BE2C (cell line): ENCODE measurements at regions not wholly inside any gene's neighbourhood (a gene's known extent, or its start where the extent isn't known, plus 50 kb on each side); places are given as distances from the start of the nearest gene placed in this dataset.
"Not testable (repeated sequence)": the region's sequence is repeated elsewhere in the genome, so short reads cannot be mapped to it uniquely, and the experiment has no call there.

Experiments
- DNase-seq: peaks from one replicate; pipeline ENCODE4 v3.0.0-alpha.2; 2020
- H3K27me3 ChIP-seq: fragments of 250-450 bp; sonication (Bioruptor Pico); 2 replicates; pipeline ENCODE4 v1.5.1; 2020; ENCODE audit warnings: mild to moderate bottlenecking
- H3K36me3 ChIP-seq: fragments of 250-450 bp; sonication (Bioruptor Pico); 2 replicates; pipeline ENCODE4 v1.5.1; 2020; ENCODE audit warnings: mild to moderate bottlenecking
- H3K4me1 ChIP-seq: fragments of 250-450 bp; sonication (Bioruptor Pico); 2 replicates; pipeline ENCODE4 v1.5.1; 2020
- H3K4me3 ChIP-seq: 2 replicates; pipeline ENCODE4 v1.5.1; 2011; ENCODE audit warnings: low read depth, low read length
- H3K9me3 ChIP-seq: fragments of 250-450 bp; sonication (Bioruptor Pico); 2 replicates; pipeline ENCODE4 v1.5.1; 2020
- TF ChIP-seq, protein P1 (sequence below): IDR thresholded peaks from 2 replicates; pipeline ENCODE4 v1.5.1; 2012; ENCODE audit warnings: mild to moderate bottlenecking, low read depth, low read length

DNA sequence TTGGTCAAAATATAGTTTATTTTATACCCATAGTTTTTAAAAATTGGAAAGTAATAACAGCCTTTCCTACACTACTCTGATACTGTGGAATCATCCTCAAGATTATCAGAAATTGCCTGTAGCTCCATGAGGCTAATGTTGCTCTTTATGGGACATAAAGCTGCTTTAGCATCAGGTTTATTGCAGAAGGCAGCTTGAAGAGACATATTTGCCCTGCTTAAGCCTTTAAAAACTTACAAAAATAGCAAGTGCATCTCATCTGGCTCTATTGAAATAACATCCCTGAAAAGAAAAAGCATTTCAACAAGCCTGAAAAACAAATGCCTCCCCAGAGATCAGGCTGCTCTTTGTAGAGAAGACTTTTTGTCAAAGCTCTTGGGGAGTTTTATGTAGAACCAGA lies 142.9 kb upstream of the MON1B start:
- H3K4me1 ChIP-seq: no peaks in the 10 kb centered on the region
- no peak for DNase-seq
- no peaks in the 10 kb centered on the region for H3K36me3 ChIP-seq
- H3K4me3 ChIP-seq: no peak overlapping the region
- H3K27me3 ChIP-seq: no peaks in the 10 kb centered on the region
- H3K9me3 ChIP-seq: no peaks in the 10 kb centered on the region
- TF ChIP-seq, protein P1, sequence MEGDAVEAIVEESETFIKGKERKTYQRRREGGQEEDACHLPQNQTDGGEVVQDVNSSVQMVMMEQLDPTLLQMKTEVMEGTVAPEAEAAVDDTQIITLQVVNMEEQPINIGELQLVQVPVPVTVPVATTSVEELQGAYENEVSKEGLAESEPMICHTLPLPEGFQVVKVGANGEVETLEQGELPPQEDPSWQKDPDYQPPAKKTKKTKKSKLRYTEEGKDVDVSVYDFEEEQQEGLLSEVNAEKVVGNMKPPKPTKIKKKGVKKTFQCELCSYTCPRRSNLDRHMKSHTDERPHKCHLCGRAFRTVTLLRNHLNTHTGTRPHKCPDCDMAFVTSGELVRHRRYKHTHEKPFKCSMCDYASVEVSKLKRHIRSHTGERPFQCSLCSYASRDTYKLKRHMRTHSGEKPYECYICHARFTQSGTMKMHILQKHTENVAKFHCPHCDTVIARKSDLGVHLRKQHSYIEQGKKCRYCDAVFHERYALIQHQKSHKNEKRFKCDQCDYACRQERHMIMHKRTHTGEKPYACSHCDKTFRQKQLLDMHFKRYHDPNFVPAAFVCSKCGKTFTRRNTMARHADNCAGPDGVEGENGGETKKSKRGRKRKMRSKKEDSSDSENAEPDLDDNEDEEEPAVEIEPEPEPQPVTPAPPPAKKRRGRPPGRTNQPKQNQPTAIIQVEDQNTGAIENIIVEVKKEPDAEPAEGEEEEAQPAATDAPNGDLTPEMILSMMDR: no peak

DNA sequence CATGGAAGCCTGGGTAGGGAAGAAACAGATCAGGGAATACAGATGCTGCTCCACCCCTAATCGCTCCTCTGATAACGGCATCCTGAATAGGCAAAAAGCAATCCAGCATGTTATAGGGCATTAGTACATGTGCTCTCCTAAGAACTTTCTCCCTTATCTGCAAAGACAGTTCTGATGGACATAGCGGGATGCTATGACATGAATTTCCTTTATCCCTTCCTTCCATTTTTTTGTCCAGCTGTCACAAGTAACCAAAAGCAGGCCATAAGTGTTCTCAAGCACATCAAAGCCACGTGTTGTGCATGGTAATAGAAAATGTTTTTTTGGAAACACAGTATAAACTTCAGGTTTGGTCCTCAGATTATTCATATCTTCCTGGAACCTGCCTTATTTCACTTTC lies 141.4 kb upstream of the MON1B start:
- no peaks in the 10 kb centered on the region for H3K9me3 ChIP-seq
- no peaks in the 10 kb centered on the region for H3K36me3 ChIP-seq
- H3K4me1 ChIP-seq: no peaks in the 10 kb centered on the region
- H3K27me3 ChIP-seq: no peaks in the 10 kb centered on the region
- TF ChIP-seq, protein P1: no peak
- DNase-seq: no peak
- H3K4me3 ChIP-seq: no peak overlapping the region

DNA sequence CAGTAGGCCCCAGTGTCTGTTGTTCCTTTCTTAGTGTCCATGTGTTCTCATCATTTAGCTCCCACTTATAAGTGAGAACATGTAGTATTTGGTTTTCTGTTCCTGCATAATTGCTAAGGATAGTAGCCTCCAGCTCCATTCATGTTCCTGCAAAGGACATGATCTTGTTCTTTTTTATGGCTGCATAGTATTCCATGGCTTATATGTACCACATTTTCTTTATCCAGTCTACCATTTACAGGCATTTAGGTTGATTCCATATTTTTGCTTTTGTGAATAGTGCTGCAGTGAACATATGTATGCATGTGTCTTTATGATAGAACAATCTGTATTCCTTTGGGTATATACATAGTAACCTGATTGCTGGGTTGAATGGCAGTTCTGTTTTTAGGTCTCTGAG lies 134.4 kb upstream of the MON1B start:
- H3K4me3 ChIP-seq, H3K27me3 ChIP-seq, H3K4me1 ChIP-seq, DNase-seq, H3K9me3 ChIP-seq, H3K36me3 ChIP-seq: not testable (repeated sequence)

DNA sequence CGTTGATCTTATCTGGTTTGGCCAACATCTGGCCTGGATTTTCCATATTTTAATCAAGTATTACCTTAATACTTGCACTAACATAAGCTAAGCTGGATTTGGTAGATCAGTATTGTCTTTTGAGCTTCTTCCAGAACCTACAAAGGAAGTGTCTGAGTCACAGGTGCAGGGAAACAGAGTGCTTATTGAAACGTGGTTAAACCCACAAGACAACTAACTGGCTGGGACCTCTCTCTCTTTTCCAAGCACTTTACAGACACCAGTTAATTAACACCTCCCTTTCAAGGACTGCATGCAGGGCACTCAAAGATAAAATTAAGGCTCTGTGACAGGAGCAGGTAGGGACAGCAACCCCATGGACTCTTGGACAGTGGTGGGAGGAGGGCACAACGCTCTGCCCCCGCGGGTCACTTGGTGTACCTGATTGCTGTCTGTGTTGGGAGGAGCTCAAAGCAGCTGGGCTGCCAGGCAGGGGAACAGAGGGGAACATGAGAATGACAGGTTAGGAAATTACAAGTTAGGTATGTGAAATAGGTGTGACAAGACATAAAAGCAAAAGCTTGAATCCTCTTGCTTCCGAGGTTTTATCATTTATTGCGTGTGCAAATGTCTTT lies 133.7 kb upstream of the MON1B start:
- no peaks in the 10 kb centered on the region; the same call in 1 of the 2 replicates for H3K9me3 ChIP-seq
- H3K4me1 ChIP-seq: no peaks in the 10 kb centered on the region
- TF ChIP-seq, protein P1: no peak

DNA sequence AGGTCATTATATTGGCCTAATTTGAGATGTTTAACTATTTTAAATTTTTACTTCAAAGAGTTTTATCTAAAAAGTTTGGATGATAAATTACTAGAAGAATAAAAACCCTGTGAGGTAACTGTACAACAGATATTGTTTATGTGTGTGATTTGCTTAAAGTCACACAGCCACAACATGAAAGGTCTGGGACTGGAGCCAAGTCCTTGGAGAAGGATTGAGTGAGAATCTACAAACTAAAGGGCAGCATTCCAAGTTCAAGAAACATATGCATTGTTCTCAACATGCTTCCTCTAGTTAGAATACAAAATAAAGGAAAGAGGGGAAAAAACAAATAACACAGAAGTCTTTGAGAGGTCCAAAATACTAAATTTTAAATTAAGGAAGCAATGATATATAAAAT lies 131.5 kb upstream of the MON1B start:
- H3K36me3 ChIP-seq: no peaks in the 10 kb centered on the region
- no peak for DNase-seq
- TF ChIP-seq, protein P1: no peak
- H3K9me3 ChIP-seq: no peaks in the 10 kb centered on the region; the same call in 1 of the 2 replicates
- no peaks in the 10 kb centered on the region for H3K27me3 ChIP-seq
- H3K4me1 ChIP-seq: peaks cover 5% of the 10 kb centered on the region; the same call in 1 of the 2 replicates
- H3K4me3 ChIP-seq: no peak overlapping the region

More for the DNA sequence above, 133.7 kb upstream of the MON1B start:
- no peaks in the 10 kb centered on the region for H3K36me3 ChIP-seq
- no peak for DNase-seq
- no peaks in the 10 kb centered on the region for H3K27me3 ChIP-seq
- no peak overlapping the region for H3K4me3 ChIP-seq

DNA sequence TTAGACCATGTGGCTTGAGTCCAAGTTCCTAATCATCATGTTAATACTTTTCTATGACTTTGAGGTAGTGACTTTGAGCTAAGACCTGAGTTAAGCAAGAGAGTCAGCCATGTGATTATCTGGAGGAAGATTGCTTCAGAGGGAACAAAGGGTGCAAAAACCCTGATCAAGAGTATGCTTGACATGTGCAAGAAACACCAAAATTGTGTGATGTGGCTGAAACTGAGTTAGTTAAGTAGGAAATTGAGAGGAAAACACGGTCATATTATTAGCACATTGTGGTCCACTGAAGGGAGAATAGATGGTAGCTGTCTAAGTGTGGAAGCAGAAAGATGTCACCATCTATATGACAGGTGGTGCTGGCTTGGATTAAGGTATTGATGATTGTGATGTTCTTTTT lies 130.4 kb upstream of the MON1B start:
- H3K4me3 ChIP-seq: no peak overlapping the region
- no peaks in the 10 kb centered on the region for H3K27me3 ChIP-seq
- TF ChIP-seq, protein P1: no peak
- no peaks in the 10 kb centered on the region for H3K36me3 ChIP-seq
- peaks cover 5% of the 10 kb centered on the region; the same call in 1 of the 2 replicates for H3K4me1 ChIP-seq
- H3K9me3 ChIP-seq: no peaks in the 10 kb centered on the region; the same call in 1 of the 2 replicates
- no peak for DNase-seq
